GM23338 (cell line): ENCODE measurements at regions not wholly inside any gene's neighbourhood (a gene's known extent, or its start where the extent isn't known, plus 50 kb on each side); places are given as distances from the start of the nearest gene placed in this dataset.

ENCODE experiments used
- ATAC-seq: fragments of 200-7000 bp; cut with Tn5 transposase; 3 replicates; pipeline ENCODE4 v1.9.1; 2020
- DNase-seq: peaks from one replicate; pipeline ENCODE4 v3.0.0-alpha.2; 2015; ENCODE audit warnings: low spot score
- H2AFZ ChIP-seq: fragments of 200-600 bp; sonication (generic); 2 replicates; pipeline ENCODE4 v1.8.0; 2016; ENCODE audit warnings: antibody characterized with exemption, mild to moderate bottlenecking, moderate library complexity
- H3F3A ChIP-seq: fragments of 200-600 bp; sonication (generic); replicated peaks from 2 replicates; pipeline ENCODE4 v1.8.0; 2017; ENCODE audit warnings: antibody characterized with exemption, mixed run types, low read depth
- H3K27ac ChIP-seq: fragments of 200-600 bp; sonication (generic); 2 replicates; pipeline ENCODE4 v1.6.1; 2016; ENCODE audit warnings: low read depth
- H3K27me3 ChIP-seq: fragments of 200-600 bp; sonication (generic); 2 replicates; pipeline ENCODE4 v1.8.0; 2016; ENCODE audit warnings: mild to moderate bottlenecking, mixed run types, moderate library complexity; ENCODE audit not compliant: insufficient read depth
- H3K36me3 ChIP-seq: fragments of 200-600 bp; sonication (generic); 2 replicates; pipeline ENCODE4 v1.8.0; 2016; ENCODE audit warnings: mild to moderate bottlenecking; ENCODE audit not compliant: insufficient read depth
- H3K4me1 ChIP-seq: fragments of 200-600 bp; sonication (generic); 2 replicates; pipeline ENCODE4 v1.8.0; 2016; ENCODE audit warnings: mild to moderate bottlenecking, moderate library complexity; ENCODE audit not compliant: insufficient read depth
- H3K4me2 ChIP-seq: fragments of 200-600 bp; sonication (generic); 2 replicates; pipeline ENCODE4 v1.7.1; 2017; ENCODE audit warnings: mixed run types
- H3K4me3 ChIP-seq: fragments of 200-600 bp; sonication (generic); 2 replicates; pipeline ENCODE4 v1.6.1; 2016; ENCODE audit warnings: mixed run types
- H3K79me2 ChIP-seq: fragments of 200-600 bp; sonication (generic); replicated peaks from 2 replicates; pipeline ENCODE4 v1.8.0; 2017; ENCODE audit warnings: mild to moderate bottlenecking; ENCODE audit not compliant: insufficient read depth
- H3K9me2 ChIP-seq: fragments of 200-600 bp; sonication (generic); 2 replicates; pipeline ENCODE4 v1.8.0; 2017; ENCODE audit not compliant: insufficient read depth
- H4K20me1 ChIP-seq: fragments of 200-600 bp; sonication (generic); replicated peaks from 2 replicates; pipeline ENCODE4 v1.8.0; 2017; ENCODE audit warnings: mild to moderate bottlenecking; ENCODE audit not compliant: insufficient read depth
- H3K27ac Mint-ChIP-seq: 2 replicates; pipeline ENCODE4 v1.8.0; 2020; ENCODE audit warnings: inconsistent platforms, mild to moderate bottlenecking, moderate library complexity, mixed read lengths
- H3K27me3 Mint-ChIP-seq: 3 replicates; pipeline ENCODE4 v1.8.0; 2022; ENCODE audit warnings: low read depth, mild to moderate bottlenecking, moderate library complexity, mixed read lengths, inconsistent platforms; ENCODE audit not compliant: insufficient read depth, poor library complexity
- H3K36me3 Mint-ChIP-seq: 3 replicates; pipeline ENCODE4 v1.8.0; 2021; ENCODE audit warnings: low read depth, mild to moderate bottlenecking, inconsistent platforms, moderate library complexity, mixed read lengths
- H3K4me1 Mint-ChIP-seq: 3 replicates; pipeline ENCODE4 v1.8.0; 2020; ENCODE audit warnings: mild to moderate bottlenecking, inconsistent platforms, mixed read lengths
- H3K4me3 Mint-ChIP-seq: 3 replicates; pipeline ENCODE4 v1.8.0; 2021; ENCODE audit warnings: moderate library complexity, mild to moderate bottlenecking, inconsistent platforms, mixed read lengths
- H3K9me3 Mint-ChIP-seq: 3 replicates; pipeline ENCODE4 v1.8.0; 2020; ENCODE audit warnings: moderate library complexity, mild to moderate bottlenecking, inconsistent platforms, mixed read lengths
- CREB1 ChIP-seq: fragments of 250-450 bp; sonication (Bioruptor Pico); IDR thresholded peaks from 2 replicates; pipeline ENCODE4 v1.5.0; 2020; ENCODE audit warnings: low read depth, mild to moderate bottlenecking, moderate library complexity
- CTCF ChIP-seq, 2 experiments: fragments of 200-600 bp in 1 of 2; sonication (generic) in 1 of 2; conservative IDR thresholded peaks; 2 replicates each; pipeline versions ENCODE4 v1.5.1 to v1.6.1; 2016 to 2017; ENCODE audit warnings: antibody characterized with exemption in 2 of 2, low read depth in 2 of 2, mild to moderate bottlenecking in 2 of 2, moderate library complexity in 1 of 2
- ETS1 ChIP-seq: IDR thresholded peaks from 2 replicates; pipeline ENCODE4 v1.6.1; 2016; ENCODE audit warnings: antibody characterized with exemption
- EZH2 ChIP-seq: fragments of 200-600 bp; sonication (generic); IDR thresholded peaks from one replicate; pipeline ENCODE4 v1.8.0; 2017; ENCODE audit warnings: antibody characterized with exemption, mild to moderate bottlenecking, low read depth; ENCODE audit not compliant: unreplicated experiment
- EZH2phosphoT487 ChIP-seq: fragments of 200-600 bp; sonication (generic); IDR thresholded peaks from one replicate; pipeline ENCODE4 v1.8.1; 2018; ENCODE audit warnings: antibody characterized with exemption; ENCODE audit not compliant: unreplicated experiment
- JUNB ChIP-seq: IDR thresholded peaks from one replicate; pipeline ENCODE4 v1.6.1; 2016; ENCODE audit warnings: antibody characterized with exemption; ENCODE audit not compliant: unreplicated experiment
- NANOG ChIP-seq: IDR thresholded peaks from 2 replicates; pipeline ENCODE4 v1.6.1; 2016; ENCODE audit warnings: antibody characterized with exemption, borderline replicate concordance
- POLR2AphosphoS5 ChIP-seq: IDR thresholded peaks from 2 replicates; pipeline ENCODE4 v1.6.1; 2016; ENCODE audit warnings: antibody characterized with exemption, low read depth
- REST ChIP-seq: IDR thresholded peaks from one replicate; pipeline ENCODE4 v1.6.1; 2018; ENCODE audit warnings: antibody characterized with exemption; ENCODE audit not compliant: unreplicated experiment
- STAT1 ChIP-seq: IDR thresholded peaks from one replicate; pipeline ENCODE4 v1.6.1; 2016; ENCODE audit warnings: antibody characterized with exemption; ENCODE audit not compliant: unreplicated experiment
- ZNF114 ChIP-seq: fragments of 250-450 bp; sonication (Bioruptor Pico); IDR thresholded peaks from 2 replicates; pipeline ENCODE4 v1.5.0; 2020; ENCODE audit warnings: mild to moderate bottlenecking, moderate library complexity
- ZNF331 ChIP-seq: fragments of 250-450 bp; sonication (Bioruptor Pico); IDR thresholded peaks from 2 replicates; pipeline ENCODE4 v1.5.0; 2020; ENCODE audit warnings: low read depth, mild to moderate bottlenecking, moderate library complexity
- ZNF462 ChIP-seq: fragments of 250-450 bp; sonication (Bioruptor Pico); IDR thresholded peaks from 2 replicates; pipeline ENCODE4 v1.5.0; 2020; ENCODE audit warnings: mild to moderate bottlenecking, moderate library complexity

- Mint-ChIP-seq H3K27ac (no peak overlapping the region), H3K9me3 (peaks cover 4% of the 10 kb centered on the region; the same call in 1 of the 3 replicates), H3K4me3 (no peak overlapping the region), H3K36me3 (no peaks in the 10 kb centered on the region), H3K4me1 (peaks cover 4% of the 10 kb centered on the region; the same call in 1 of the 3 replicates), H3K27me3 (peaks cover 2% of the 10 kb centered on the region)
- no peak overlapping the region for H3K27ac ChIP-seq
- H3K4me2 ChIP-seq = no peak overlapping the region
- H3K9me2 ChIP-seq = no peaks in the 10 kb centered on the region
- no peaks in the 10 kb centered on the region for H3F3A ChIP-seq
- no peak overlapping the region for H3K4me3 ChIP-seq
- no peak overlapping the region for H2AFZ ChIP-seq
- ATAC-seq (no peak), DNase-seq (no peak)
- H3K27me3 ChIP-seq = no peaks in the 10 kb centered on the region
- no peaks in the 10 kb centered on the region for H3K79me2 ChIP-seq
- no peaks in the 10 kb centered on the region for H4K20me1 ChIP-seq
- H3K4me1 ChIP-seq = no peaks in the 10 kb centered on the region
- TF ChIP-seq JUNB (no peak), ETS1 (no peak), ZNF331 (no peak), STAT1 (no peak), REST (no peak), EZH2 (no peak), EZH2phosphoT487 (no peak), ZNF114 (CRISPR knock-in tag) (no peak), ZNF462 (CRISPR knock-in tag) (no peak), NANOG (no peak), CREB1 (CRISPR knock-in tag) (no peak), POLR2AphosphoS5 (no peak), CTCF (conservative IDR thresholded peaks at IDR 0.05; ENCODE audit: low read depth in 2 of 2) (no peak)
- H3K36me3 ChIP-seq = no peaks in the 10 kb centered on the region
Observed at GRCh38 chr4:108315694-108316093, 147.0 kb upstream of the LEF1 start.
